Activated T-cell treated with anti-CD3 and anti-CD28 coated beads, Interleukin-2, amount 50 U/mL, for 72 hours (primary cell): ENCODE measurements at regions not wholly inside any gene's neighbourhood (a gene's known extent, or its start where the extent isn't known, plus 50 kb on each side); places are given as distances from the start of the nearest gene placed in this dataset.
"Not testable (repeated sequence)": the region's sequence is repeated elsewhere in the genome, so short reads cannot be mapped to it uniquely, and the experiment has no call there.

Experiments used
- ATAC-seq, 2 donors: fragments of 150-1000 bp; cut with Tn5 transposase; replicated peaks in 1 of 2; 2 replicates each; pipeline ENCODE4 v1.10.0; 2021; ENCODE audit warnings: moderate library complexity in 2 of 2, mild to moderate bottlenecking in 1 of 2
- DNase-seq, 2 donors: peaks; one replicate each; pipeline ENCODE4 v3.0.0; 2021 to 2022; ENCODE audit warnings: mixed read lengths in 1 of 2
- H3K27ac Mint-ChIP-seq: one replicate; pipeline ENCODE4 v1.8.0; 2022; ENCODE audit warnings: mild to moderate bottlenecking, moderate library complexity, mixed read lengths
- H3K27me3 Mint-ChIP-seq: one replicate; pipeline ENCODE4 v1.8.0; 2022; ENCODE audit warnings: low read depth, mixed read lengths
- H3K36me3 Mint-ChIP-seq, 2 donors: one replicate each; pipeline ENCODE4 v1.8.0; 2022; ENCODE audit warnings: mixed read lengths in 2 of 2, mild to moderate bottlenecking in 1 of 2; ENCODE audit not compliant: insufficient read depth in 2 of 2
- H3K4me1 Mint-ChIP-seq: one replicate; pipeline ENCODE4 v1.8.0; 2022; ENCODE audit warnings: low read depth, mixed read lengths
- H3K4me3 Mint-ChIP-seq, 2 donors: one replicate each; pipeline ENCODE4 v1.8.0; 2022; ENCODE audit warnings: mild to moderate bottlenecking in 2 of 2, mixed read lengths in 2 of 2, moderate library complexity in 2 of 2
- H3K9me3 Mint-ChIP-seq, 2 donors: one replicate each; pipeline ENCODE4 v1.8.0; 2022; ENCODE audit warnings: mixed read lengths in 2 of 2

GRCh38 chr6:159578629-159579028, 114.4 kb downstream of the SOD2 start:
- Mint-ChIP-seq H3K36me3 (no peaks in the 10 kb centered on the region), H3K4me1 (no peaks in the 10 kb centered on the region), H3K4me3 (no peak overlapping the region), H3K27ac (no peak overlapping the region), H3K27me3 (peaks cover 14% of the 10 kb centered on the region), H3K9me3 (no peaks in the 10 kb centered on the region)
- no peak for ATAC-seq
- DNase-seq: no peak

DNA sequence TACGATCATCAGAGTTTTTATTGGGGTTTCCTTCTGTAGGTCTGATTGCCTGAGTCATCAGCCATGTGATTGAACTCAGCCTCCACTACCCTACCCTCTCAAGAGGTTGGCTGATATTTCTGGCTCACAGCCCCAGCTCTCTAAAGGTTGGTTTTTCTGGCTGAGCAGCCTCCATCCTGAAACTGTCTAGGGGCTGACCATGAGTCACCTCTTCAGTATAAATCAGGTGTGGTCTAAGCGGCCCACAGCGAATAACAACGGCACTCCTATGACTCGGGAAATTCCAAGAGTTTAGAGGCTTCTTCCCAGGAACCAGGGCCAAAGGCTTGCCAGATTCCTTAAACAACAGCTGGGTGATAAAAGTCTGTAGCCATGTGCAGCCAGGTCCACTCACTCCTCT, 115.5 kb downstream of the SOD2 start:
- ATAC-seq: no peak
- no peak overlapping the region for H3K27ac Mint-ChIP-seq

DNA sequence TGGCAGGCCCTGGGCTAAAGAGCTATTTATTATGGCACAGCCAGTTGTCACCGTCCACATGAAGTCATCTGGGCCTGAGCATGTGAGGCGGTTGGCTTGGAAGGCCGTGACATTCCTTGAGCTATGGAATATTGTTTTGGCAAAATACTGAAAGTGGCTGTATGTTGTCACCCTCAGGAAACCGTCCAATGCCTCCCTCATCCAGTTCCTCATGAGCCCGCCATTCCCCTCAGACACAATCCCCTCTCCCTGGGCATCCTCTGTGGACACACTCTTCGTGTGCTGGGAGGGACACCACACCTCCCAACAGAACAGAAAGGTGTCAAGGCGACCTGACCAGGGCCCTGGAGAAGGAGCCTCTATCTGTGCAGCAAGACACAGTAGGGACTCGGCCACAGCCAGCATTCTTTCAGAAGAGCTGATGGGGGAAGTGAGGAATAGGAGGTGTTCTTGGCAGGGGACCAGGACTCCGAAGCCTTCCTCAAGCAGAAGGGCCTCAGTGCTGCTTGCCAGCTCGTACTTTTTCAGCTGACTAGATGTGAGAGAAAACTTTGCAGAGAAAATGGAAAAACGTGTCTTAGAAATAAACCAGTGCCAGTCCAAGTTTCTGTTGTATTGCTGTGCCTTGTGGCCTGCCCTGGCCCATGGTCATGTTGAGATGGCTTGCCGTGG, 120.5 kb downstream of the SOD2 start:
- H3K27me3 Mint-ChIP-seq: no peaks in the 10 kb centered on the region
- DNase-seq (no peak), ATAC-seq (no peak)
- H3K27ac Mint-ChIP-seq: no peak overlapping the region
- H3K9me3 Mint-ChIP-seq: peaks cover 6 to 11% of the 10 kb centered on the region in 2 donors
- H3K4me1 Mint-ChIP-seq: no peaks in the 10 kb centered on the region
- H3K4me3 Mint-ChIP-seq: no peak overlapping the region
- peaks cover 0 to 3% of the 10 kb centered on the region in 2 donors for H3K36me3 Mint-ChIP-seq

More for the DNA sequence above, 115.5 kb downstream of the SOD2 start:
- no peak for DNase-seq
- Mint-ChIP-seq H3K4me3 (no peak overlapping the region), H3K27me3 (peaks cover 8% of the 10 kb centered on the region), H3K4me1 (no peaks in the 10 kb centered on the region), H3K9me3 (no peaks in the 10 kb centered on the region), H3K36me3 (no peaks in the 10 kb centered on the region)

- no peak for DNase-seq
- peaks cover 6% of the 10 kb centered on the region for H3K27me3 Mint-ChIP-seq
- H3K4me1 Mint-ChIP-seq: no peaks in the 10 kb centered on the region
- peaks cover 0 to 1% of the 10 kb centered on the region in 2 donors for H3K36me3 Mint-ChIP-seq
- H3K9me3 Mint-ChIP-seq: peaks cover 3 to 6% of the 10 kb centered on the region in 2 donors
- H3K4me3 Mint-ChIP-seq: no peak overlapping the region
- H3K27ac Mint-ChIP-seq: no peak overlapping the region
- no peak for ATAC-seq
Observed at GRCh38 chr6:159565181-159565710, 127.8 kb downstream of the SOD2 start.

- DNase-seq: no peak
- peaks cover 0 to 1% of the 10 kb centered on the region in 2 donors for H3K9me3 Mint-ChIP-seq
- ATAC-seq: no peak
- H3K4me1 Mint-ChIP-seq: no peaks in the 10 kb centered on the region
- no peaks in the 10 kb centered on the region for H3K36me3 Mint-ChIP-seq
- H3K27me3 Mint-ChIP-seq: peaks cover 6% of the 10 kb centered on the region
- no peak overlapping the region for H3K27ac Mint-ChIP-seq
- H3K4me3 Mint-ChIP-seq: no peak overlapping the region
Observed at GRCh38 chr6:159564456-159564855, 128.6 kb downstream of the SOD2 start.

GRCh38 chr6:159557031-159557430, 136.0 kb downstream of the SOD2 start:
- peaks cover 14% of the 10 kb centered on the region for H3K27me3 Mint-ChIP-seq
- no peak for ATAC-seq
- no peak overlapping the region for H3K27ac Mint-ChIP-seq
- H3K4me1 Mint-ChIP-seq: no peaks in the 10 kb centered on the region
- H3K9me3 Mint-ChIP-seq: peaks cover 1 to 2% of the 10 kb centered on the region in 2 donors
- H3K4me3 Mint-ChIP-seq: no peak overlapping the region
- DNase-seq: no peak
- H3K36me3 Mint-ChIP-seq: peaks cover 0 to 1% of the 10 kb centered on the region in 2 donors

DNA sequence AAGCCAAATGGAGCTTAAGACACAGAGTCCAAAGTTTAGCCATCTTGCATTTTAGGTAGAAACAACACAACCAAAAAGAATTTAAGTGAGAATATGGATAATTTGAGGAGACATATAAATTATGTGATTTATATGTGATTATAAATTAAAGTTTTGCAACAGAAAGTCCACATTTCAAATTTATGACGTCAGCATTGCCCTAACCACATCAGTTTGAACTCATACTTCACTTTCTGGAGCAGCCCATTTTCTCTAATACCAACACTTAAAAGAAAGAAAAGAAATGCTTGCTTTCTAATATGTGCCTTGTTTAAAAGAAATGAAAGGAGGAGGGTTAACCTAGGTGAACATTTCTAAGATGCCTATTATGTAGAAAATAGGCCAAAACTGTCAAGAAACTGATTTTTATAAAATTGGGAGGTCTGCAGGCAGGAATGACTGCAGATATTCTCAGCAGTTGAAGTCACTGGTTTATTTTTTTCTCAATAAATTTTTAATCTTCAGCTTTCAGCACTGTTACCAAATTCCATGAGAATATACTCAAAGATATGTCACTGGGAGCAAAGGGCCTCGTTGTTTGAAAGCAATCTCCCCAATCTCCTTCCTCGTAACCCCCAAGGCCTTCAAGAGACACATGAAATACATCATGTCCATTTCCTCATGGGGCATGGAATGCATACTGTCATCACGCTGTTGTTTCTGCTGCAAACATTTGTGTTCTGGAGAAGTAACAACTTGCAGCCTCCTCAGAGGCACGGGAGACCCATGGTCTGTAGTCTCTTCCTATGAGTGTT, 137.8 kb downstream of the SOD2 start:
- H3K4me3 Mint-ChIP-seq: no peak overlapping the region
- H3K27me3 Mint-ChIP-seq: peaks cover 14% of the 10 kb centered on the region
- H3K9me3 Mint-ChIP-seq: peaks cover 4 to 5% of the 10 kb centered on the region in 2 donors
- DNase-seq (no peak), ATAC-seq (no peak)
- H3K27ac Mint-ChIP-seq: no peak overlapping the region
- no peaks in the 10 kb centered on the region for H3K4me1 Mint-ChIP-seq
- peaks cover 0 to 1% of the 10 kb centered on the region in 2 donors for H3K36me3 Mint-ChIP-seq

GRCh38 chr6:159541296-159541695, 151.7 kb downstream of the SOD2 start:
- ATAC-seq (no peak), DNase-seq (no peak)
- Mint-ChIP-seq H3K36me3 (no peaks in the 10 kb centered on the region), H3K9me3 (peaks cover 0 to 3% of the 10 kb centered on the region in 2 donors), H3K4me3 (no peak overlapping the region), H3K27me3 (peaks cover 19% of the 10 kb centered on the region), H3K27ac (no peak overlapping the region), H3K4me1 (no peaks in the 10 kb centered on the region)

GRCh38 chr6:159540883-159541282, 152.2 kb downstream of the SOD2 start:
- Mint-ChIP-seq H3K4me1 (no peaks in the 10 kb centered on the region), H3K4me3 (no peak overlapping the region), H3K27me3 (peaks cover 19% of the 10 kb centered on the region), H3K9me3 (peaks cover 0 to 3% of the 10 kb centered on the region in 2 donors), H3K36me3 (no peaks in the 10 kb centered on the region), H3K27ac (no peak overlapping the region)
- DNase-seq (no peak), ATAC-seq (no peak)

DNA sequence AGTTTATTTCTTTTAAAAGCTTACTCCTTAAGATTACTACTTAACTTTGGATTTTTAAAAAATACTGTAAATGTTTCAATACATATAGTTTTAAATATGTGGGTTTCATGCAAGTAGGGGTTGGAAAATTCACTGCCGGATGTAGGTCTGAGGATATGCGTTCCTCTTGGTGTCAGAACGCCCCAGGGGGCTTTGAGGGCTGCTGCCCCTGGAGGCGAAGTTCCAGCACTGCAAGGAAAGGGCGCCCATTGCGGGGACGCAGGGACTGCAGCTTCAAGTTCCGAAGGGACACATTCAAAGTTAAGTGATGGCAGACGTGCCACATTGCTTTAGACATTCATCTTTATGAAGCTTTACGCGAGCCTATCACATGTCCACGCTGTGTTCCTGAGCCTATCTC, 152.9 kb downstream of the SOD2 start:
- Mint-ChIP-seq H3K27ac (no peak overlapping the region), H3K36me3 (no peaks in the 10 kb centered on the region), H3K4me3 (no peak overlapping the region)

DNA sequence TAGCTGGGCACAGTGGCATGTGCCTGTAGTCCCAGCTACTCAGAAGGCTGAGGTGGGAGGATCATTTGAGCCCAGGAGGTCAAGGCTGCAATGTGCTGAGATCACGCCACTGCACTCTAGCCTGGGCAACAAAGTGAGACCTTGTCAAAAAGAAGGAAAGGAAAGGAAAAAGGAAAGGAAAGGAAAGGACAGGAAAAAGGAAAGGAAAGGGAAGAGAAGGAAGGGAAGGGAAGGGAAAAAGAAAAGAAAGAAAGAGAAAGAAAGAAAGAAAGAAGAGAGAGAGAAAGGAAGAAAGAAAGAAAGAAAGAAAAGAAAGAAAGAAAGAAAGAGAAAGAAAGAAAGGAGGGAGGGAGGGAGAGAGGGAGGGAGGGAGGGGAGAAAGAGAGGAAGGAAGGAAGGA, 155.0 kb downstream of the SOD2 start:
- not testable (repeated sequence) for H3K27ac Mint-ChIP-seq, H3K36me3 Mint-ChIP-seq, ATAC-seq, H3K9me3 Mint-ChIP-seq, H3K4me1 Mint-ChIP-seq, H3K4me3 Mint-ChIP-seq, DNase-seq
- H3K27me3 Mint-ChIP-seq: peaks cover 15% of the 10 kb centered on the region

More for the DNA sequence above, 152.9 kb downstream of the SOD2 start:
- H3K27me3 Mint-ChIP-seq: peaks cover 19% of the 10 kb centered on the region
- H3K9me3 Mint-ChIP-seq: peaks cover 0 to 3% of the 10 kb centered on the region in 2 donors
- DNase-seq (no peak), ATAC-seq (no peak)
- H3K4me1 Mint-ChIP-seq: no peaks in the 10 kb centered on the region

DNA sequence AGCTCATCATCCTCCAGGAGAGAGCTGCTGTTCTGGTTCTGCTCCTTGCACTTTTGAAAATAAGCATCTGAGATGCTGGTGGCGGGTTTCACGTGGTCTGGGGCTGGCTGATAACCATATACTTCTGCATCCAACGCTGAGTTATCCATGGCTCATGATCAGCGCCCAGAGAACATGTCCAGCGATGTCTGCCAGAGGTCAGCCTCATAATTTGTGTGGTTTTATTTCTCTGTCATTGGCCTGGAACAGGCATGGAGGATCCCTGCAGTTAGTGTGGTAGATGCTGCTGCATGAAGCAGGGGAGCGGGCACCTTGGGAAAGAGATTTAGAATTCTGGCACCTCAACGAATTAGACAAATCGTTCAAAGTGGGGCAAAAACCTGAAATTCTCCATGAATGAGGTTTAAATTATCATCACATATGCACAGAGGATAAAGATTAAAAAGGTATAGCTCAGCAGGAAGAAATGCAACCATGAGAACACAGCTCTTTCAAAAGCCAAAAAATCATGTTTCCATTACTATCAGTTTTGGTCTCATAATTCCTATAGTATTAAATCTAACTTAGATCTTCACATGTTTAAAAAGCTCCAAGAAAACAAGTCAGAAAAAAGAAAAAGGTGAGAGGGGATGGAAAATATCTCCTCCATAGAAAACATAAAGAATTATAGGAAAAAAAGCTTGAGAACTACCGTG, 157.2 kb downstream of the SOD2 start:
- Mint-ChIP-seq H3K27me3 (peaks cover 10% of the 10 kb centered on the region), H3K4me1 (no peaks in the 10 kb centered on the region), H3K4me3 (no peak overlapping the region), H3K27ac (no peak overlapping the region), H3K9me3 (no peaks in the 10 kb centered on the region), H3K36me3 (no peaks in the 10 kb centered on the region)
- no peak for ATAC-seq
- no peak for DNase-seq

GRCh38 chr6:159533568-159533967, 159.5 kb downstream of the SOD2 start:
- DNase-seq (no peak), ATAC-seq (no peak)
- no peak overlapping the region for H3K27ac Mint-ChIP-seq
- H3K36me3 Mint-ChIP-seq: no peaks in the 10 kb centered on the region
- peaks cover 18% of the 10 kb centered on the region for H3K27me3 Mint-ChIP-seq
- H3K4me3 Mint-ChIP-seq: no peak overlapping the region
- no peaks in the 10 kb centered on the region for H3K9me3 Mint-ChIP-seq
- H3K4me1 Mint-ChIP-seq: no peaks in the 10 kb centered on the region
